Keratinocyte (primary cell): ENCODE measurements at regions not wholly inside any gene's neighbourhood (a gene's known extent, or its start where the extent isn't known, plus 50 kb on each side); places are given as distances from the start of the nearest gene placed in this dataset.

Source experiments
- DNase-seq: peaks from one replicate; pipeline ENCODE4 v3.0.0-alpha.2; 2011; ENCODE audit warnings: low read depth, missing footprints, low spot score
- FAIRE-seq: peaks from 2 replicates; lab custom pipeline; 2011; peaks lifted over from hg19 to GRCh38; lab: Jason Lieb, UNC
- H2AFZ ChIP-seq: 2 replicates; pipeline ENCODE4 v1.6.0; 2012; ENCODE audit warnings: low read length, control low read depth, inconsistent platforms; ENCODE audit not compliant: control insufficient read depth
- H3K27ac ChIP-seq: 2 replicates; pipeline ENCODE4 v1.5.1; 2011; ENCODE audit warnings: low read length; ENCODE audit not compliant: control insufficient read depth, insufficient read depth
- H3K27me3 ChIP-seq: 3 replicates; pipeline ENCODE4 v1.6.0; 2011; ENCODE audit warnings: low read length; ENCODE audit not compliant: control insufficient read depth, insufficient read depth; ENCODE audit errors: extremely low read depth
- H3K36me3 ChIP-seq, 2 experiments: 2 replicates in 1 of 2; 3 replicates in 1 of 2; pipeline ENCODE4 v1.5.1; 2011; ENCODE audit warnings: low read length in 2 of 2, mild to moderate bottlenecking in 1 of 2; ENCODE audit not compliant: control insufficient read depth in 2 of 2, insufficient read depth in 2 of 2; ENCODE audit errors: extremely low read depth in 1 of 2
- H3K4me1 ChIP-seq: 3 replicates; pipeline ENCODE4 v1.5.1; 2011; ENCODE audit warnings: low read length; ENCODE audit not compliant: control insufficient read depth, insufficient read depth; ENCODE audit errors: extremely low read depth
- H3K4me2 ChIP-seq: 3 replicates; pipeline ENCODE4 v1.6.0; 2011; ENCODE audit warnings: low read depth, low read length; ENCODE audit not compliant: control insufficient read depth, insufficient read depth; ENCODE audit errors: extremely low read depth
- H3K4me3 ChIP-seq, 3 experiments: fragments of 200-600 bp in 1 of 3; sonication (generic) in 1 of 3; 2 replicates in 2 of 3; 3 replicates in 1 of 3; pipeline ENCODE4 v1.5.1; 2011 to 2016; ENCODE audit warnings: low read length in 3 of 3, mild to moderate bottlenecking in 3 of 3, control low read depth in 2 of 3, inconsistent platforms in 1 of 3, low read depth in 1 of 3, mixed read lengths in 1 of 3, mixed run types in 1 of 3, moderate library complexity in 1 of 3; ENCODE audit not compliant: control insufficient read depth in 2 of 3, insufficient read depth in 2 of 3; ENCODE audit errors: extremely low read depth in 1 of 3
- H3K79me2 ChIP-seq: 2 replicates; pipeline ENCODE4 v1.6.0; 2012; ENCODE audit warnings: low read length; ENCODE audit not compliant: control insufficient read depth, insufficient read depth
- H3K9ac ChIP-seq: 3 replicates; pipeline ENCODE4 v1.6.0; 2011; ENCODE audit warnings: low read length; ENCODE audit not compliant: control insufficient read depth, insufficient read depth; ENCODE audit errors: extremely low read depth
- H3K9me1 ChIP-seq: 3 replicates; pipeline ENCODE4 v1.6.0; 2011; ENCODE audit warnings: low read length; ENCODE audit not compliant: control insufficient read depth, insufficient read depth; ENCODE audit errors: extremely low read depth
- H3K9me3 ChIP-seq: 2 replicates; pipeline ENCODE4 v1.5.1; 2012; ENCODE audit warnings: low read depth, low read length; ENCODE audit not compliant: control insufficient read depth
- H4K20me1 ChIP-seq: 3 replicates; pipeline ENCODE4 v1.6.0; 2011; ENCODE audit warnings: low read length; ENCODE audit not compliant: control insufficient read depth, insufficient read depth; ENCODE audit errors: extremely low read depth
- CTCF ChIP-seq, 3 experiments: IDR thresholded peaks in 1 of 3; conservative IDR thresholded peaks in 1 of 3; optimal IDR thresholded peaks in 1 of 3; 2 replicates in 2 of 3; 3 replicates in 1 of 3; pipeline versions ENCODE3 to v1.5.1; 2011; ENCODE audit warnings: low read length in 3 of 3, mild to moderate bottlenecking in 3 of 3, moderate library complexity in 2 of 3, control low read depth in 1 of 3, inconsistent platforms in 1 of 3; ENCODE audit not compliant: insufficient read depth in 2 of 3; ENCODE audit errors: extremely low read depth in 1 of 3
- EZH2 ChIP-seq: IDR thresholded peaks from one replicate; pipeline ENCODE4 v1.6.1; 2012; ENCODE audit warnings: inconsistent platforms, mild to moderate bottlenecking, low read length, moderate library complexity
- dilution Hi-C: fragments of 300-500 bp; cut with MboI; formaldehyde crosslinking; loops from one replicate; pipeline ENCODE4 v1.7.0; 2020; ENCODE audit warnings: low sequenced_read_pairs; ENCODE audit not compliant: extremely low pct_ligation_motif_present

GRCh38 chr12:74922642-74923041 lies 287.0 kb downstream of the KCNC2 start:
- FAIRE-seq, result no peak
- Histone ChIP-seq H3K36me3 (no peaks in the 10 kb centered on the region), H3K27me3 (no peaks in the 10 kb centered on the region), H3K9me3 (no peaks in the 10 kb centered on the region), H3K9me1 (no peaks in the 10 kb centered on the region), H3K9ac (no peak overlapping the region), H3K4me2 (no peak overlapping the region), H4K20me1 (no peaks in the 10 kb centered on the region), H2AFZ (no peak overlapping the region), H3K79me2 (no peaks in the 10 kb centered on the region), H3K27ac (no peak overlapping the region), H3K4me3 (no peak overlapping the region), H3K4me1 (no peaks in the 10 kb centered on the region)
- DNase-seq, result no peak
- dilution Hi-C loops, result no loop called here
- TF ChIP-seq EZH2 (no peak), CTCF (optimal IDR thresholded peaks at IDR 0.05 in 1 of 3, IDR thresholded peaks at IDR 0.05 in 1 of 3, conservative IDR thresholded peaks at IDR 0.05 in 1 of 3; ENCODE audit: extremely low read depth in 1 of 3, insufficient read depth in 2 of 3, low read length in 3 of 3) (no peak)

DNA sequence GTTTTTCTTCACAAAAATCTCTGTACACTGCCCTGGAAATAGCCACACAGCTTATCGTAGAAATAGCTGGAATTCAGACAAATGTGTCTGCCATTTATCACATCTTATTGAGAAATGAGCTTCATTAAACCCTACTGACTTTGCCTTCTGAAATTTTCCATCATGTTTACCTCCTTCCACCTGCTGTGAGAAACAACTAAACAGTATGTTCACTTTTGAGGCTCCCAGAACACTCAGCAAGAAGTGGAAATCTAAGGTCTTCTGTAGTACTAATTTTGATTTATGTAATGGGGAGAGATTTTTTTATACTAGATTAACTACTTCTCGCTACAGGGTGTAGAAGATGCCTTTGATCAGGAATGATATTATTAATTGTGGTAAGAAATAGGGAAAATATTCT lies 268.0 kb downstream of the KCNC2 start:
- Histone ChIP-seq H2AFZ (no peak overlapping the region), H3K4me3 (no peak overlapping the region), H4K20me1 (no peaks in the 10 kb centered on the region), H3K27ac (no peak overlapping the region), H3K9me3 (no peaks in the 10 kb centered on the region), H3K36me3 (no peaks in the 10 kb centered on the region), H3K27me3 (no peaks in the 10 kb centered on the region), H3K9ac (no peak overlapping the region), H3K4me1 (peaks cover 6% of the 10 kb centered on the region), H3K4me2 (no peak overlapping the region), H3K79me2 (no peaks in the 10 kb centered on the region), H3K9me1 (no peaks in the 10 kb centered on the region)
- TF ChIP-seq CTCF (optimal IDR thresholded peaks at IDR 0.05 in 1 of 3, IDR thresholded peaks at IDR 0.05 in 1 of 3, conservative IDR thresholded peaks at IDR 0.05 in 1 of 3; ENCODE audit: extremely low read depth in 1 of 3, insufficient read depth in 2 of 3, low read length in 3 of 3), result no peak
- TF ChIP-seq EZH2, result no peak
- DNase-seq (no peak), FAIRE-seq (no peak)
- dilution Hi-C loops, result no loop called here
